Cardiac septum (tissue), 1 donor: ENCODE measurements at regions not wholly inside any gene's neighbourhood (a gene's known extent, or its start where the extent isn't known, plus 50 kb on each side); places are given as distances from the start of the nearest gene placed in this dataset.

Experiments
- DNase-seq: peaks from one replicate; pipeline ENCODE4 v3.0.0-alpha.2; 2020; ENCODE audit warnings: low spot score
- intact Hi-C: fragments of 100-400 bp; cut with DNase I; formaldehyde crosslinking; loops from one replicate; pipeline ENCODE4 v1.14.0; 2022
- donor health status: DM: no; HTN: no; CAD: no.

GRCh38 chr5:114305402-114306207 is 56.3 kb upstream of the KCNN2 start:
- no peak for DNase-seq
- intact Hi-C loops, result loop anchor here (5.0 to 10.0 kb wide), 2 partner anchors 139 to 288 kb away; no protein-coding TSS in a partner anchor

DNA sequence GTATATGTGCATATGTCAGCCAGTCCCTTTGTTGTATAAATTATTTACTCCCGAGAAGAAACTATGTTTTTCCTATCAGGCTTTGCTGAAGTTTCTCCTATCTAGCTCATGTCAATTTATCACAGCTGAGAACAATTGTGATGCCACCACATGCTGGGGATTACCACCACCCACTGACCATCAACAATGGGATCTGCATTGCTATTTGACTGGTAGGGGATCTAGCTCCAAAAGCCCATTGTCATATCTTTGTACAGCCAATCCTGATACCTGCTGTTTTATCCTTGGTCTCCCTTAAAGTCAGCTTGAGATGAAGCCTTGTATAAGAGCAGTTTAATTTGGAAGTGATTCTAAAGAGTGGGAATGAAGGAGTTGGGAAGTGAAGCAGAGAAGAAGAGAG is 53.9 kb upstream of the KCNN2 start:
- intact Hi-C loops, result loop anchor here (5.0 to 10.0 kb wide), 2 partner anchors 137 to 291 kb away; no protein-coding TSS in a partner anchor
- no peak for DNase-seq

DNA sequence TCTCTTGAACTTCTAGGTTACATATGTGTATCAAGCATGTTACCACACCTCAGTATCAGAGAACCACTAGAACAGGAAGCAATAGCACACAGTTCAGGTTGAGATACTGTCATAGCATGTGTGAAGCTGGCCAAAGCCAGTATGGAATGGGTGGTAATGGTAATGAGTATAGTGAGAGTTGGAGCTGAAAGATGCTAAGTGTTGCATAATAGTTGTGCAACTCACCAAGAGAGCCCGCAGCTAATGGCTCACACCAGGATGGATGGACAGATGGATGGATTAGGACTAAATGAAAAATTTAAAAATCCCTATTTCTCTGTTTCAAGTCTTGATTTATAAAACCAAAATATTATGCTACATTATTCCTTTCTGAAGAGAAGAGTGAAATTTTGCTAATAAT is 53.4 kb upstream of the KCNN2 start:
- intact Hi-C loops, result loop anchor here (5.0 to 10.0 kb wide), 2 partner anchors 136 to 291 kb away; no protein-coding TSS in a partner anchor
- no peak for DNase-seq

DNA sequence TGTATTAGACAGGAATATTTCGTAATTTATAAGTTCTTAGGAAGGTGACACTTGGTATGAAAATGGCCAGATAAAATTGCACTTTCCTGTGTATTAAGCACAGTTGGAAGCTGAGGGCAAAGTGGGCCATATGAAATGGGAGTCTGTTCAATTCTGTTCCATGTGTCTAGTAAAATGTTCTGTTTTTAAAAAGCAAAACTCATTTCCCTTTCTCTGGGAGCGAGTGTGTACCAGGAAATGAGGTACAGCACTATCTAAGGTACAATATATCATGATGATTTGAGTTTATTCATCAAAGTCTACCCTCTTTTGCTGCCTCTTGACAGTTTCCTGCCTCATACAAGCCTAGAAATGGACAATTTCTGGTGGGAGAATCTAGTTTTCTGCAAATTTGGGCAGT is 51.2 kb upstream of the KCNN2 start:
- intact Hi-C loops, result no loop called here
- DNase-seq, result no peak

- DNase-seq, result no peak
- intact Hi-C loops, result no loop called here
Measured at GRCh38 chr5:114311281-114311680, 50.6 kb upstream of the KCNN2 start.

DNA sequence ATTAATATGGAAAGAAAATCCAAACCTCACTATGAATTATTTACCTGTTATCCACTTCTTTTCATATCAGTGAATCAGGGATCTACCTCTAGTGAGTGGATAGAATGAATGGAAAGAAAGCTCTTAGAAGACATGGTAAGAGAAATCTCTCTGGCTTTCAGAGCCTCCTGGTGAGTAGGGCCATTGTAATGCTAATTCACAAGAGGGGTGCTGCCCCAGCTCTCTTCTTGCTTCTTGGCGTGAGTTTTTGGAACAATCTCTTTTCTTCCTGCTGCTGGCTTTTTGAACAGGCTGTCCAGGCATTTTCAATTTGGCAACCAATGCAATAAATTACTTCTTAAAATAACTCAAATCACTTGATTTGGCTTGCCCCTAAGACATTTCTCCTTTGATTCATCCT is 49.9 kb upstream of the KCNN2 start:
- intact Hi-C loops, result no loop called here
- DNase-seq, result no peak
